Neuronal stem cell (in vitro differentiated cells): ENCODE measurements at regions not wholly inside any gene's neighbourhood (a gene's known extent, or its start where the extent isn't known, plus 50 kb on each side); places are given as distances from the start of the nearest gene placed in this dataset.

Experiments
- DNase-seq: peaks from one replicate; pipeline ENCODE4 v3.0.0-alpha.2; 2013; ENCODE audit warnings: low spot score
- H2AFZ ChIP-seq: one replicate; pipeline ENCODE4 v1.6.1; 2013; ENCODE audit warnings: mild to moderate bottlenecking, low read length, inconsistent platforms
- H2AK5ac ChIP-seq: 2 replicates; pipeline ENCODE4 v1.6.1; 2013; ENCODE audit warnings: low read depth, mild to moderate bottlenecking, inconsistent platforms, low read length, moderate library complexity, mixed read lengths
- H2BK120ac ChIP-seq: 2 replicates; pipeline ENCODE4 v1.6.1; 2013; ENCODE audit warnings: low read depth, mild to moderate bottlenecking, inconsistent platforms, low read length, moderate library complexity, mixed read lengths
- H2BK12ac ChIP-seq: one replicate; pipeline ENCODE4 v1.6.1; 2013; ENCODE audit warnings: low read length, inconsistent platforms
- H2BK15ac ChIP-seq: 2 replicates; pipeline ENCODE4 v1.6.1; 2013; ENCODE audit warnings: mild to moderate bottlenecking, low read length, inconsistent platforms, mixed read lengths
- H2BK5ac ChIP-seq: one replicate; pipeline ENCODE4 v1.6.1; 2013; ENCODE audit warnings: inconsistent platforms, mild to moderate bottlenecking, low read length, moderate library complexity
- H3K14ac ChIP-seq: one replicate; pipeline ENCODE4 v1.6.1; 2013; ENCODE audit warnings: low read length, inconsistent platforms
- H3K18ac ChIP-seq: 2 replicates; pipeline ENCODE4 v1.6.1; 2013; ENCODE audit warnings: low read length, inconsistent platforms
- H3K23ac ChIP-seq: 2 replicates; pipeline ENCODE4 v1.6.1; 2013; ENCODE audit warnings: low read depth, mild to moderate bottlenecking, mixed read lengths, low read length, inconsistent platforms; ENCODE audit not compliant: poor library complexity
- H3K27ac ChIP-seq: replicated peaks from 3 replicates; pipeline ENCODE4 v1.5.1; 2013; ENCODE audit warnings: low read length, inconsistent platforms
- H3K27me3 ChIP-seq, 3 experiments: 2 replicates each; pipeline ENCODE4 v1.6.1; 2013; ENCODE audit warnings: low read length in 3 of 3, mild to moderate bottlenecking in 2 of 3, inconsistent platforms in 1 of 3, low read depth in 1 of 3, mixed read lengths in 1 of 3, moderate library complexity in 1 of 3; ENCODE audit not compliant: control insufficient read depth in 3 of 3, insufficient read depth in 3 of 3
- H3K36me3 ChIP-seq, 2 donors: replicated peaks in 1 of 2; 2 replicates each; pipeline ENCODE4 v1.6.1; 2013; ENCODE audit warnings: low read length in 2 of 2; ENCODE audit not compliant: control insufficient read depth in 2 of 2, insufficient read depth in 2 of 2
- H3K4ac ChIP-seq: 2 replicates; pipeline ENCODE4 v1.6.1; 2013; ENCODE audit warnings: inconsistent platforms, mild to moderate bottlenecking, low read length, moderate library complexity
- H3K4me1 ChIP-seq, 2 donors: 1 replicate in 1 of 2; 2 replicates in 1 of 2; pipeline ENCODE4 v1.6.1; 2013; ENCODE audit warnings: low read length in 2 of 2, low read depth in 1 of 2; ENCODE audit not compliant: control insufficient read depth in 2 of 2, insufficient read depth in 1 of 2
- H3K4me2 ChIP-seq: one replicate; pipeline ENCODE4 v1.6.1; 2013; ENCODE audit warnings: mild to moderate bottlenecking, low read length, inconsistent platforms; ENCODE audit not compliant: insufficient read depth, poor library complexity, severe bottlenecking
- H3K4me3 ChIP-seq, 2 donors: 2 replicates each; pipeline ENCODE4 v1.5.1; 2013; ENCODE audit warnings: low read length in 2 of 2, mild to moderate bottlenecking in 2 of 2, inconsistent platforms in 1 of 2, moderate library complexity in 1 of 2
- H3K79me1 ChIP-seq: one replicate; pipeline ENCODE4 v1.6.1; 2013; ENCODE audit warnings: low read depth, mild to moderate bottlenecking, inconsistent platforms, low read length, moderate library complexity
- H3K9ac ChIP-seq: one replicate; pipeline ENCODE4 v1.6.1; 2013; ENCODE audit warnings: mild to moderate bottlenecking, low read depth, low read length, inconsistent platforms; ENCODE audit not compliant: poor library complexity
- H3K9me3 ChIP-seq, 2 donors: replicated peaks in 1 of 2; 2 replicates each; pipeline versions ENCODE3 to v1.6.1; 2013; ENCODE audit warnings: low read length in 2 of 2, mild to moderate bottlenecking in 2 of 2, inconsistent platforms in 1 of 2, low read depth in 1 of 2, mixed read lengths in 1 of 2, moderate library complexity in 1 of 2; ENCODE audit not compliant: control insufficient read depth in 2 of 2, insufficient read depth in 1 of 2
- H4K8ac ChIP-seq: one replicate; pipeline ENCODE4 v1.6.1; 2013; ENCODE audit warnings: low read depth, mild to moderate bottlenecking, inconsistent platforms, low read length, moderate library complexity
- H4K91ac ChIP-seq: one replicate; pipeline ENCODE4 v1.6.1; 2013; ENCODE audit warnings: low read length, low read depth, mild to moderate bottlenecking, inconsistent platforms; ENCODE audit not compliant: poor library complexity
- WGBS, 2 donors: extraction: QIAGEN DNeasy Blood & Tissue Kit; methylation state at CpG; one replicate each; pipeline ENCODE4 v1.1.7; 2013; ENCODE audit warnings: missing lambda C conversion rate in 2 of 2, mixed read lengths in 1 of 2; ENCODE audit not compliant: insufficient read length in 2 of 2, insufficient replicate concordance in 1 of 2; ENCODE audit errors: extremely low coverage in 2 of 2; 5-methylcytosine and 5-hydroxymethylcytosine counted together

DNA sequence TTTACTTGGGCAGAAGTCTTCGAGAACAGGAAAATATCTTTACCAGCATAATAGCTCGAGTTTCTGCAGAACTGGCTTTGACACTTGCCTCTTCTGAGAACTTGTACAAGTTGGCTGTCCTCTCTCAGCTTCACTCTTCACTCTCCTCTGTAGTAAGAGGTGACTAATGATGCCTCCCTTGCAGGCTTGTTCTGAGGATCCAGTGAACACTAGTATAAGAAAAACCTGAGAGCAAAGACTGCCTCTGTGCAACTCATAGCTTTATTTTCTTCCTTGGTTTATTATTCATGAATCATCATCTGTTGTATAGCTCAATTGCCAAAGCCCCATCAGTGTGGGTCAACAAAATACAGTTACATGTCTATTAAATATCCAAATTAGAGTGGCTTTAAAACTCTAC, 266.7 kb upstream of the CLNK start:
- no CpG with 5 or more reads among the region's 2 CpGs for WGBS, 2 donors
- Histone ChIP-seq H3K36me3 (no peaks in the 10 kb centered on the region), H3K14ac (no peak overlapping the region), H4K8ac (no peak overlapping the region), H3K79me1 (no peaks in the 10 kb centered on the region), H4K91ac (no peak overlapping the region), H2BK12ac (no peak overlapping the region), H3K27ac (no peak overlapping the region), H2BK15ac (no peak overlapping the region), H2BK5ac (no peak overlapping the region), H3K23ac (no peak overlapping the region), H2AFZ (no peak overlapping the region), H3K4me2 (no peak overlapping the region), H3K4me3 (no peak overlapping the region), H2BK120ac (no peak overlapping the region), H3K4me1 (no peaks in the 10 kb centered on the region), H3K9me3 (peaks cover 0 to 2% of the 10 kb centered on the region in 2 donors), H3K9ac (no peak overlapping the region), H3K18ac (no peak overlapping the region), H3K27me3 (no peaks in the 10 kb centered on the region), H2AK5ac (no peak overlapping the region), H3K4ac (no peak overlapping the region)
- DNase-seq = no peak

DNA sequence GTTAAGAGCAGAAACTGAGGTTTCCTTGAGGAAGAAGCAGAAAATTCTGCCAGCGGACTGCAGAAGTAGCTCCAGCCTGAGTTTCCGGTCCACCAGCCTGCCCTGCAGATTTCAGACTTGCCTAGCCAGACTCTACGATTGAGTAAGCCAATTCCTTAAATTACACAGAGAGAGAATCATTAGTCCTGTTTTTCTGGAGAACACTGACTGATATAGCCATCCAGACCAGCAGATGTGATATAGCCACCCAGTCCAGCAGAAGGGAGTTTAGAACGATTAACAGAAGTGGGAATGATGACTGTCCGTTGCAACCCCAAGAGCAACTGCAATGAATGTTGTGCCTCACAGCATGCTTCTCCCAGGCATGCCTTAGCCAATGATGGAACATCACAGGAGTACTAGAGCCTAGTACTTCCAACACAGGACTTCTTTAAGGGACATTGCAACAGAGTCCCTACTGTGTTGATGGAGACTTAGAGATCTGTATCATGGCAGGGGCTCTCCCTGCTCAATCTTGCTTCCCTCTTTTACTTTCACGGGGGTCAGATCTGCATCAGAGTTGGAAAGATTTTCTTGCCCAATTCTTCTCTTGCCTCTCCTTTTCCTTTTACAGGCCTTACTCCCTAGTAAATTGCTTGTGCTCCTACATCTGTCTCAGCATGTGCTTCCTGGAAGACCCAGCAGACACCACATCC, 264.6 kb upstream of the CLNK start:
- no peak overlapping the region for H3K4me2 ChIP-seq
- no peak overlapping the region for H3K18ac ChIP-seq
- no peak overlapping the region for H4K8ac ChIP-seq
- no peaks in the 10 kb centered on the region for H3K36me3 ChIP-seq
- no CpG with 5 or more reads among the region's 6 CpGs for WGBS, 2 donors
- no peak overlapping the region for H4K91ac ChIP-seq
- no peak overlapping the region for H3K9ac ChIP-seq
- no peak overlapping the region for H3K14ac ChIP-seq
- H3K4me3 ChIP-seq = no peak overlapping the region
- no peak overlapping the region for H3K27ac ChIP-seq
- H2BK15ac ChIP-seq = no peak overlapping the region
- no peak overlapping the region for H2BK12ac ChIP-seq
- H3K4ac ChIP-seq = no peak overlapping the region
- no peaks in the 10 kb centered on the region for H3K79me1 ChIP-seq
- peaks cover 0 to 6% of the 10 kb centered on the region in 2 donors for H3K9me3 ChIP-seq
- H3K23ac ChIP-seq = no peak overlapping the region
- no peak overlapping the region for H2AK5ac ChIP-seq
- H2BK5ac ChIP-seq = no peak overlapping the region
- H3K27me3 ChIP-seq = no peaks in the 10 kb centered on the region
- no peak for DNase-seq
- H2AFZ ChIP-seq = no peak overlapping the region
- H2BK120ac ChIP-seq = no peak overlapping the region
- H3K4me1 ChIP-seq = no peaks in the 10 kb centered on the region

DNA sequence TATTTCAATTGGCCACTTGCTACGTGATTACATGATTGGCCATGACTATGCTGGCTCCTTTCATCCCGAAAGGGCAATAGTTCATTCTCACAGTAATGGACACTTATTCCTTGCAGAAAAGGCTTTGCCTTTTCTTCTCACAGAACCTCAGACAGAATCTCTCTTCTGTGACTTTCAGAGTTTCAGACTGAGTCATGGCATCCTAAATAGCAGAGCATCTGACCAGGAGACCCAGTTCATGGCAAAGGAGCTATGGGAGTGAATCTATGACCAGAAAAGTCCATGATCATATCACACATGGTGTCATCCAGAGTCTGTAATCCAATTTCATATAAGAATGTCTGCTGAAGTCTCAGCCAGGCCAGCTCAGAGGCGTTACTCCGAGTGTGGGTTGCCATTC, 263.3 kb upstream of the CLNK start:
- Histone ChIP-seq H3K4me3 (no peak overlapping the region), H4K91ac (no peak overlapping the region), H2BK5ac (no peak overlapping the region), H3K79me1 (no peaks in the 10 kb centered on the region), H2AFZ (no peak overlapping the region), H3K36me3 (no peaks in the 10 kb centered on the region), H4K8ac (no peak overlapping the region), H3K18ac (no peak overlapping the region), H2BK120ac (no peak overlapping the region), H3K4ac (no peak overlapping the region), H3K23ac (no peak overlapping the region), H2AK5ac (no peak overlapping the region), H3K9me3 (peaks cover 0 to 6% of the 10 kb centered on the region in 2 donors), H3K27ac (no peak overlapping the region), H2BK12ac (no peak overlapping the region), H3K9ac (no peak overlapping the region), H2BK15ac (no peak overlapping the region), H3K27me3 (no peaks in the 10 kb centered on the region), H3K14ac (no peak overlapping the region), H3K4me1 (no peaks in the 10 kb centered on the region), H3K4me2 (no peak overlapping the region)
- WGBS, 2 donors = no CpG with 5 or more reads among the region's 4 CpGs
- DNase-seq = no peak

DNA sequence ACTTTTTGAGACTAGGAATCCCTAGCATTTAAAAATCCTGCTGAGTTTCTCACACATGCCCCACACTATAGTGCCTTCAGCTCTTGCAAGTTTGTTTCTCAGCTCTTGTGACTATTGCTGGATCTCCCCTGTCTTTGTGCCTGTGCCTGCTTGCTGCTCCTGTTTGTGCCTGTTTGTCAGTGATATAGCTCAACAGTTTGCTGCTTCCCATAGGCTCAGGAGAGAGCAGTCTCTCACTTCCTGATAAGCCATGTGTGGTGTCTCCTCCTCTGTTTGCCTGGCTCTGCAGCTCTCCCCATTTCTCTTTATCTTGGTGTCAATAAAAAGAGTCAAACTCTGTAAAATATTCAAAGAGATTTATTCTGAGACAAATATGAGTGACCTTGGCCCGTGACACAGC, 259.8 kb upstream of the CLNK start:
- Histone ChIP-seq H3K18ac (no peak overlapping the region), H3K4me1 (no peaks in the 10 kb centered on the region), H2AFZ (no peak overlapping the region), H3K23ac (no peak overlapping the region), H2BK120ac (no peak overlapping the region), H3K4me2 (no peak overlapping the region), H3K4ac (no peak overlapping the region), H3K27me3 (no peaks in the 10 kb centered on the region), H3K9me3 (peaks cover 11 to 14% of the 10 kb centered on the region in 2 donors), H2AK5ac (no peak overlapping the region), H2BK15ac (no peak overlapping the region), H4K8ac (no peak overlapping the region), H2BK12ac (no peak overlapping the region), H3K14ac (no peak overlapping the region), H3K9ac (no peak overlapping the region), H4K91ac (no peak overlapping the region), H2BK5ac (no peak overlapping the region), H3K27ac (no peak overlapping the region), H3K4me3 (no peak overlapping the region), H3K36me3 (no peaks in the 10 kb centered on the region), H3K79me1 (no peaks in the 10 kb centered on the region)
- no peak for DNase-seq
- WGBS, 2 donors = no CpG with 5 or more reads among the region's 1 CpG
